Pancreas (tissue), 10 donors: ENCODE measurements at regions not wholly inside any gene's neighbourhood (a gene's known extent, or its start where the extent isn't known, plus 50 kb on each side); places are given as distances from the start of the nearest gene placed in this dataset.
A peak's percentile ranks its signal among the peaks of the same experiment; 100 is the strongest.

Source experiments
- ATAC-seq, 4 donors: fragments of 200-7000 bp; cut with Tn5 transposase; one replicate each; pipeline versions ENCODE4 v1.8.0 to v1.9.1; 2020; ENCODE audit warnings: mild to moderate bottlenecking in 4 of 4, moderate library complexity in 4 of 4
- DNase-seq, 6 donors: peaks; one replicate each; pipeline ENCODE4 v3.0.0-alpha.2; 2020
- FAIRE-seq: peaks from 2 replicates; lab custom pipeline; 2012; peaks lifted over from hg19 to GRCh38; lab: Jason Lieb, UNC
- H3K27ac ChIP-seq, 4 donors: fragments of 200-600 bp; sonication (generic); 1 replicate in 3 of 4; 2 replicates in 1 of 4; pipeline versions ENCODE4 v1.5.0 to v1.8.0; 2020
- H3K27me3 ChIP-seq, 4 donors: fragments of 200-600 bp; one replicate each; pipeline ENCODE4 v1.8.0; 2021
- H3K36me3 ChIP-seq, 3 donors: fragments of 200-600 bp; sonication (generic) in 1 of 3; one replicate each; pipeline versions ENCODE4 v1.5.0 to v1.8.0; 2020 to 2021
- H3K4me1 ChIP-seq, 3 donors: fragments of 200-600 bp; one replicate each; pipeline ENCODE4 v1.8.0; 2021
- H3K4me3 ChIP-seq, 4 donors: fragments of 200-600 bp; sonication (generic) in 2 of 4; one replicate each; pipeline versions ENCODE4 v1.5.0 to v1.8.0; 2020 to 2021
- H3K9me3 ChIP-seq, 4 donors: fragments of 200-600 bp; one replicate each; pipeline ENCODE4 v1.8.0; 2021
- WGBS, 2 donors: extraction: QIAGEN DNeasy Blood & Tissue Kit; methylation state at CpG; one replicate each; pipeline ENCODE4 v1.1.7; 2013; 5-methylcytosine and 5-hydroxymethylcytosine counted together
- intact Hi-C, 3 donors: fragments of 100-400 bp; cut with DNase I; formaldehyde crosslinking; loops; one replicate each; pipeline versions ENCODE4 v1.11.1 to v1.14.2; 2022
- TF ChIP-seq, protein P1 (sequence below), 4 donors: fragments of 200-600 bp; sonication (generic) in 3 of 4; IDR thresholded peaks; one replicate each; pipeline versions ENCODE4 v1.5.0 to v1.8.0; 2021; ENCODE audit warnings: antibody characterized with exemption in 4 of 4
- donor health status: healthy with polysubstance abuse.
- donor health status: DM: no; HTN: no; CAD: no; lungs with moderate emphysema.
- donor health status: DM: no; HTN: no; CAD: no.
- donor health status: control.
- donor health status: control.
- donor health status: Bipolar disorder and iron deficiency.
- donor health status: DM: yes; HTN: yes; CAD: no.
- donor health status: DM: no; HTN: no; CAD: no.
- donor health status: DM: no; HTN: no; CAD: no.
- donor health status: DM: yes; HTN: yes; CAD: no.

GRCh38 chr5:125402787-125403186, 656.3 kb upstream of the ZNF608 start:
- ATAC-seq, result no peak
- FAIRE-seq, result no peak
- Histone ChIP-seq H3K27ac (no peak overlapping the region), H3K9me3 (no peaks in the 10 kb centered on the region), H3K27me3 (no peaks in the 10 kb centered on the region), H3K36me3 (no peaks in the 10 kb centered on the region), H3K4me1 (peaks cover 0 to 2% (median 0%) of the 10 kb centered on the region in 3 donors), H3K4me3 (no peak overlapping the region)
- TF ChIP-seq, protein P1, sequence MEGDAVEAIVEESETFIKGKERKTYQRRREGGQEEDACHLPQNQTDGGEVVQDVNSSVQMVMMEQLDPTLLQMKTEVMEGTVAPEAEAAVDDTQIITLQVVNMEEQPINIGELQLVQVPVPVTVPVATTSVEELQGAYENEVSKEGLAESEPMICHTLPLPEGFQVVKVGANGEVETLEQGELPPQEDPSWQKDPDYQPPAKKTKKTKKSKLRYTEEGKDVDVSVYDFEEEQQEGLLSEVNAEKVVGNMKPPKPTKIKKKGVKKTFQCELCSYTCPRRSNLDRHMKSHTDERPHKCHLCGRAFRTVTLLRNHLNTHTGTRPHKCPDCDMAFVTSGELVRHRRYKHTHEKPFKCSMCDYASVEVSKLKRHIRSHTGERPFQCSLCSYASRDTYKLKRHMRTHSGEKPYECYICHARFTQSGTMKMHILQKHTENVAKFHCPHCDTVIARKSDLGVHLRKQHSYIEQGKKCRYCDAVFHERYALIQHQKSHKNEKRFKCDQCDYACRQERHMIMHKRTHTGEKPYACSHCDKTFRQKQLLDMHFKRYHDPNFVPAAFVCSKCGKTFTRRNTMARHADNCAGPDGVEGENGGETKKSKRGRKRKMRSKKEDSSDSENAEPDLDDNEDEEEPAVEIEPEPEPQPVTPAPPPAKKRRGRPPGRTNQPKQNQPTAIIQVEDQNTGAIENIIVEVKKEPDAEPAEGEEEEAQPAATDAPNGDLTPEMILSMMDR (IDR thresholded peaks at IDR 0.05), result no peak
- WGBS, 2 donors, result 47 to 57% methylated on average over 4 of the region's 4 CpGs
- DNase-seq, result no peak
- intact Hi-C loops, result no loop called here

DNA sequence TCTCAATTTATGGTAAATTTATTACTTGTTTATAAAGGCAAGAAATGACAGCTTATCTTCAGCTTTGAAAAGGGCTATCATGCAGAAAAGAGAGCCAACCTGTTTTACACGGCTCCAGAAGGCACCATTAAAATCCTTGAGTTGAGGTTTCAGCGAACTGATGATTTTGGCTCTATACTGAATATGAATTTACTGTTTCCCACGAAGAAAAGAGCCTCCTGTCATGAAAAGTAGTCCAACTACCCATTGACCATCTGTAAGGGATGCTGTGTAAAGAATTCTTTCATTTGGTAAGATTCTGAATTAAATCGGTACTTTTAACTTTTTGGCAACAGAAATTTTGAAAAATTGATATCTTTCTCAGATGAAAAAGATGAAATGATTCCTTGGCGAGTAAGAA, 657.6 kb upstream of the ZNF608 start:
- Histone ChIP-seq H3K27ac (no peak overlapping the region), H3K4me3 (no peak overlapping the region), H3K4me1 (peaks cover 0 to 13% (median 0%) of the 10 kb centered on the region in 3 donors), H3K36me3 (no peaks in the 10 kb centered on the region), H3K9me3 (no peaks in the 10 kb centered on the region), H3K27me3 (no peaks in the 10 kb centered on the region)
- no peak for DNase-seq
- TF ChIP-seq, protein P1 (IDR thresholded peaks at IDR 0.05), result no peak
- intact Hi-C loops, result no loop called here
- FAIRE-seq, result no peak
- 77 to 90% methylated on average over 5 of the region's 5 CpGs for WGBS, 2 donors
- ATAC-seq, result no peak

GRCh38 chr5:125408448-125409233, 662.2 kb upstream of the ZNF608 start:
- H3K4me1 ChIP-seq, result peaks cover 22 to 53% (median 30%) of the 10 kb centered on the region in 3 donors
- FAIRE-seq (peak; percentile 88), DNase-seq (no peak), ATAC-seq (peak in 3 of 4 donors; percentile 40 to 47 (median 42))
- intact Hi-C loops, result no loop called here
- peak overlapping the region in 2 of 4 donors; percentile 71 to 83 for H3K27ac ChIP-seq
- 61 to 67% methylated on average over 4 of the region's 4 CpGs for WGBS, 2 donors
- no peaks in the 10 kb centered on the region for H3K27me3 ChIP-seq
- no peaks in the 10 kb centered on the region for H3K9me3 ChIP-seq
- TF ChIP-seq, protein P1 (IDR thresholded peaks at IDR 0.05), result no peak
- no peaks in the 10 kb centered on the region for H3K36me3 ChIP-seq
- no peak overlapping the region for H3K4me3 ChIP-seq

DNA sequence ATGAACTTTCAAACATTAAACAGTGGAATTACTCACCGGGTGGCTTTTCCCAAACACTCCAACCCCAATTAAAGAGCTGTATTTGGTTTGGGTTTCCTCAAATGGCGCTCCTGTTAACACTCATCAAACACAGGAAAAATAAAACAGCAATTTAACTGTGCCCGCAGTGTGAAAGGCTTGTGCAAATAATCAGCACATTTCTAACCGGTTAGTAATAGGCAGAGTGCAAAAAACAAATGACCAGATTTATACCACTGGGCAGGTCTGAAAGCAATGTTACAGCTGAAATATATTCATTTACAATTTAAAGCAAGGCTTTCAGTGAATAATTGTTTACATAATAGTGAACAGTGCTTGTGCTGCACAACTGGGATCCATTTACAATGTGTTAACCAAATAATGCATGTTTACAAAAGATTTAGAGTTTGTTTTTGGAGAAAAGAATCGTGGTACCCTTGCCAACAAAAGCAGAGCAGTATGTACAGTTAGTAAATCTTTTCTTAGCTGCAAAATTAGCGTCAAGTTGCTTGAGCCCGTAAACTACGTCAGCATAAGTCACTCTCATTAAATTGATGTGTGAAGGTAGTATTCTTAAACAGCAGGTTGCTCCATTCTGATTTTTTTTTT, 662.9 kb upstream of the ZNF608 start:
- H3K4me1 ChIP-seq, result peaks cover 22 to 54% (median 30%) of the 10 kb centered on the region in 3 donors
- peak overlapping the region in 2 of 4 donors; percentile 71 to 83 for H3K27ac ChIP-seq
- DNase-seq (no peak), ATAC-seq (peak; percentile 14 to 55 (median 34)), FAIRE-seq (peak; percentile 17)
- no peaks in the 10 kb centered on the region for H3K27me3 ChIP-seq
- H3K9me3 ChIP-seq, result no peaks in the 10 kb centered on the region
- H3K4me3 ChIP-seq, result no peak overlapping the region
- WGBS, 2 donors, result 38 to 40% methylated on average over 8 of the region's 8 CpGs
- intact Hi-C loops, result no loop called here
- H3K36me3 ChIP-seq, result no peaks in the 10 kb centered on the region
- TF ChIP-seq, protein P1 (IDR thresholded peaks at IDR 0.05), result no peak
